ENCODE measurements at regions not wholly inside any gene's neighbourhood (a gene's known extent, or its start where the extent isn't known, plus 50 kb on each side); places are given as distances from the start of the nearest gene placed in this dataset.

DNA sequence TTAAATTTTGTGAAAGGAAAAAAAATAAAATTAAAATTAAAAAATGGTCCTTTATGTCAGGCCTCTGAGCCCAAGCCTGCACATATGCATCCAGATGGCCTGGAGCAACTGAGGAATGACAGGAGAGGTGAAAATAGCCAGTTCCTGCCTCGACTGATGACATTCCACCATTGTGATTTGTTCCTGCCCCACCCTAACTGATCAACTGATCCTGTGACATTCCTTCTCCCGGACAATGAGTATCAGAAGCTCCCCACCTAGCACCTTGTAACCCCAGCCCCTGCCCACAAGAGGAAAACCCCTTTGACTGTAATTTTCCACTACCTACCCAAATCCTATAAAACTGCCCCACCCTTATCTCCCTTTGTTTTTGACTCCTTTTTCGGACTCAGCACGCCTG lies 972.2 kb upstream of the GHITM start:
- H3K4me3 Mint-ChIP-seq (ENCODE audit: unreplicated experiment): no peak overlapping the region
- TF ChIP-seq, protein P1, sequence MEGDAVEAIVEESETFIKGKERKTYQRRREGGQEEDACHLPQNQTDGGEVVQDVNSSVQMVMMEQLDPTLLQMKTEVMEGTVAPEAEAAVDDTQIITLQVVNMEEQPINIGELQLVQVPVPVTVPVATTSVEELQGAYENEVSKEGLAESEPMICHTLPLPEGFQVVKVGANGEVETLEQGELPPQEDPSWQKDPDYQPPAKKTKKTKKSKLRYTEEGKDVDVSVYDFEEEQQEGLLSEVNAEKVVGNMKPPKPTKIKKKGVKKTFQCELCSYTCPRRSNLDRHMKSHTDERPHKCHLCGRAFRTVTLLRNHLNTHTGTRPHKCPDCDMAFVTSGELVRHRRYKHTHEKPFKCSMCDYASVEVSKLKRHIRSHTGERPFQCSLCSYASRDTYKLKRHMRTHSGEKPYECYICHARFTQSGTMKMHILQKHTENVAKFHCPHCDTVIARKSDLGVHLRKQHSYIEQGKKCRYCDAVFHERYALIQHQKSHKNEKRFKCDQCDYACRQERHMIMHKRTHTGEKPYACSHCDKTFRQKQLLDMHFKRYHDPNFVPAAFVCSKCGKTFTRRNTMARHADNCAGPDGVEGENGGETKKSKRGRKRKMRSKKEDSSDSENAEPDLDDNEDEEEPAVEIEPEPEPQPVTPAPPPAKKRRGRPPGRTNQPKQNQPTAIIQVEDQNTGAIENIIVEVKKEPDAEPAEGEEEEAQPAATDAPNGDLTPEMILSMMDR (IDR thresholded peaks at IDR 0.05): no peak
- H3K27ac Mint-ChIP-seq (ENCODE audit: unreplicated experiment): no peak overlapping the region
- H3K36me3 Mint-ChIP-seq (ENCODE audit: unreplicated experiment): no peaks in the 10 kb centered on the region
- DNase-seq (ENCODE audit: extremely low spot score, unreplicated experiment): no peak
- peaks cover 7% of the 10 kb centered on the region for H3K9me3 Mint-ChIP-seq (ENCODE audit: unreplicated experiment)
- H3K27me3 Mint-ChIP-seq (ENCODE audit: unreplicated experiment): peaks cover 2% of the 10 kb centered on the region
- peaks cover 5% of the 10 kb centered on the region for H3K4me1 Mint-ChIP-seq (ENCODE audit: unreplicated experiment)

DNA sequence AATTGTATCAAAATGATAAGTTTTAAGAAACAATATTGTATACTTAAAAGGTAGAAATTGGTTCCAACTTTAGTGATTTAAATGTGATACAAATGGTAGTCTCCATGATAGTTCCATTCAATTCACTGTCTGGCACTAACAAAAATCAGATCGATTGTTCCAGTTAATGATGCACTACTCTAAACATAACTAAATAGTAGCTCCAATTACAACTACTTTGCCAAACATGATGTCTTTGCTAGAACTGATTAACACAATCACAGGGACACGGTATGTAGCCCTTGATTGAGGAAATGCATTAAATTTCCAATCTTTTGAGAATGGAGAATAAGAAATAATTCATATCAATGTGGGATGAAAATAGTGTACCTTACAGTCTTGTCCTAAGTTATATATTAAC lies 962.4 kb upstream of the GHITM start:
- Mint-ChIP-seq H3K27ac (ENCODE audit: unreplicated experiment) (no peak overlapping the region), H3K4me1 (ENCODE audit: unreplicated experiment) (peaks cover under 1% of the 10 kb centered on the region), H3K36me3 (ENCODE audit: unreplicated experiment) (no peaks in the 10 kb centered on the region), H3K27me3 (ENCODE audit: unreplicated experiment) (no peaks in the 10 kb centered on the region), H3K9me3 (ENCODE audit: unreplicated experiment) (peaks cover 19% of the 10 kb centered on the region), H3K4me3 (ENCODE audit: unreplicated experiment) (no peak overlapping the region)
- no peak for DNase-seq (ENCODE audit: extremely low spot score, unreplicated experiment)
- TF ChIP-seq, protein P1 (IDR thresholded peaks at IDR 0.05): no peak

DNA sequence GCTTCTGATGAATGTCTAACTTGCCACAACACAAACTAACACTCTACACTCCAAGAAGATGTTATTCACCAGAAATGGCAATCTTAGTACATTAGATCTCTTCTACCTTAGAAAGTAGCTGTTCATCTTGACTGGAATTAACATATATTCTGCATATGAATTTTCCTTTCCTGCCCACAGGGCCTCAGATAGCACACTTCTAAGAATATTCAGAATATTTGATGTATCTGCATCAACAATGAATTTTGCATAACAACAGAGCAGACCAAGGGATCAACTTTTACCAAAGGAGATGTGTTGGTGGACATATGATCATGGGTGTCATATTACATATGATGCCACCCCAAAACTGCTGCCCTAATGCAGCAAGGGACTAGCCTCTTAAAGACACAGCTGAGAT lies 960.8 kb upstream of the GHITM start:
- Mint-ChIP-seq H3K27ac (ENCODE audit: unreplicated experiment) (no peak overlapping the region), H3K4me1 (ENCODE audit: unreplicated experiment) (peaks cover 7% of the 10 kb centered on the region), H3K9me3 (ENCODE audit: unreplicated experiment) (peaks cover 13% of the 10 kb centered on the region), H3K27me3 (ENCODE audit: unreplicated experiment) (no peaks in the 10 kb centered on the region), H3K36me3 (ENCODE audit: unreplicated experiment) (no peaks in the 10 kb centered on the region), H3K4me3 (ENCODE audit: unreplicated experiment) (no peak overlapping the region)
- no peak for DNase-seq (ENCODE audit: extremely low spot score, unreplicated experiment)
- TF ChIP-seq, protein P1 (IDR thresholded peaks at IDR 0.05): no peak

DNA sequence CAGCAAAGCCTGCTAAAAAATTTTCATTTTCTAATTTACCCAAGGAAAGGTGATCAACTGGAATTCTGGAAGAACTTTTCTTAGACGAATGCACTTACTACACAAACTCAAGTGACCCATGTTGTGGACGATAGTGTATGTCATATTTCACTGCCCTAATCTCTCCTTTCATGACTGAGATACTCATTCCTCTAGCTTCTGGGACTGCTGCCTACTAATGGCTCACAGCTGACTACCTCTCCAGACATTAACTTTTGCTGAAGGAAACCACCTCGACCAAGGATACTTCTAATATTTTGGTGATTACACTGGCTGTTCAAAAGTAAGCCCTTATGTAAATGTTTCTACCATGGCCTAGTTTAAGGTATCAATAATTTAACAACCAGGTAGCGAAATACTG lies 959.9 kb upstream of the GHITM start:
- Mint-ChIP-seq H3K4me1 (ENCODE audit: unreplicated experiment) (peaks cover 7% of the 10 kb centered on the region), H3K36me3 (ENCODE audit: unreplicated experiment) (no peaks in the 10 kb centered on the region), H3K4me3 (ENCODE audit: unreplicated experiment) (no peak overlapping the region), H3K9me3 (ENCODE audit: unreplicated experiment) (peaks cover 7% of the 10 kb centered on the region), H3K27me3 (ENCODE audit: unreplicated experiment) (no peaks in the 10 kb centered on the region), H3K27ac (ENCODE audit: unreplicated experiment) (no peak overlapping the region)
- TF ChIP-seq, protein P1 (IDR thresholded peaks at IDR 0.05): no peak
- no peak for DNase-seq (ENCODE audit: extremely low spot score, unreplicated experiment)

DNA sequence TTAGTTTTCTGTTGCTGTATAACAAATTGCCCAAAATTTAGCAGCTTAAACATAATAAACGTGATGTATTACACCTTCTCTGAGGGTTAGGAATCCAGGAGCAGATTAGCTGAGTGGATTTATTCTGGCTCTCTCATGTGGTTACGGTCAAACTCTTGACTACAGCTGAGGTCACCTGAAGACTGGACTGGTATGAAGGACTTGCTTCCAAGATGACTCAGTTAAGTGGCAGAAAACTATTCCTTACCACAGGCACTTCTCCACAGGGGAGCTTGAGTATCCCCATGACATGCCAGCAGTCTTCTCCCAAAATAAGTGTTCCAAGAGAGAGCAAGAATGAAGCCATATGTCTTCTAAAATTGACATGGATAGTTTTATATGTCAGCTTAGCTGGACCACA lies 957.2 kb upstream of the GHITM start:
- H3K4me1 Mint-ChIP-seq (ENCODE audit: unreplicated experiment): peaks cover 7% of the 10 kb centered on the region
- no peaks in the 10 kb centered on the region for H3K27me3 Mint-ChIP-seq (ENCODE audit: unreplicated experiment)
- no peaks in the 10 kb centered on the region for H3K36me3 Mint-ChIP-seq (ENCODE audit: unreplicated experiment)
- peaks cover 7% of the 10 kb centered on the region for H3K9me3 Mint-ChIP-seq (ENCODE audit: unreplicated experiment)
- no peak for DNase-seq (ENCODE audit: extremely low spot score, unreplicated experiment)
- H3K27ac Mint-ChIP-seq (ENCODE audit: unreplicated experiment): no peak overlapping the region
- TF ChIP-seq, protein P1 (IDR thresholded peaks at IDR 0.05): no peak
- no peak overlapping the region for H3K4me3 Mint-ChIP-seq (ENCODE audit: unreplicated experiment)

Measured in osteocyte (in vitro differentiated cells).